Stimulated activated memory B cell treated with anti-CD40 and anti-IgM and Interleukin-4, amounts not matched to agents 10 μg/mL and 1 μg/mL and 100 μg/mL, for 72 hours (primary cell): ENCODE measurements at regions not wholly inside any gene's neighbourhood (a gene's known extent, or its start where the extent isn't known, plus 50 kb on each side); places are given as distances from the start of the nearest gene placed in this dataset.

ENCODE experiments used
- ATAC-seq: fragments of 150-1000 bp; cut with Tn5 transposase; 2 replicates; pipeline ENCODE4 v1.10.0; 2021
- H3K27ac Mint-ChIP-seq: one replicate; pipeline ENCODE4 v1.8.0; 2022; ENCODE audit warnings: mild to moderate bottlenecking, mixed read lengths
- H3K27me3 Mint-ChIP-seq: one replicate; pipeline ENCODE4 v1.8.0; 2022; ENCODE audit warnings: mixed read lengths
- H3K36me3 Mint-ChIP-seq: one replicate; pipeline ENCODE4 v1.8.0; 2022; ENCODE audit warnings: mixed read lengths
- H3K4me1 Mint-ChIP-seq: one replicate; pipeline ENCODE4 v1.8.0; 2022; ENCODE audit warnings: mixed read lengths
- H3K4me3 Mint-ChIP-seq: one replicate; pipeline ENCODE4 v1.8.0; 2022; ENCODE audit warnings: mild to moderate bottlenecking, moderate library complexity, mixed read lengths
- H3K9me3 Mint-ChIP-seq: one replicate; pipeline ENCODE4 v1.8.0; 2022; ENCODE audit warnings: mixed read lengths

GRCh38 chr11:122230385-122230755 lies 114.4 kb upstream of the BLID start:
- H3K9me3 Mint-ChIP-seq = no peaks in the 10 kb centered on the region
- H3K4me1 Mint-ChIP-seq = no peaks in the 10 kb centered on the region
- no peak overlapping the region for H3K4me3 Mint-ChIP-seq
- H3K27ac Mint-ChIP-seq = no peak overlapping the region
- H3K36me3 Mint-ChIP-seq = no peaks in the 10 kb centered on the region
- ATAC-seq = no peak
- peaks cover 8% of the 10 kb centered on the region for H3K27me3 Mint-ChIP-seq

GRCh38 chr11:122229481-122230384 lies 113.7 kb upstream of the BLID start:
- Mint-ChIP-seq H3K27me3 (peaks cover 8% of the 10 kb centered on the region), H3K9me3 (no peaks in the 10 kb centered on the region), H3K4me3 (no peak overlapping the region), H3K4me1 (no peaks in the 10 kb centered on the region), H3K36me3 (no peaks in the 10 kb centered on the region), H3K27ac (no peak overlapping the region)
- no peak for ATAC-seq

- Mint-ChIP-seq H3K27me3 (peaks cover 8% of the 10 kb centered on the region), H3K4me3 (no peak overlapping the region), H3K9me3 (no peaks in the 10 kb centered on the region), H3K4me1 (no peaks in the 10 kb centered on the region), H3K36me3 (no peaks in the 10 kb centered on the region), H3K27ac (no peak overlapping the region)
- no peak for ATAC-seq
These were observed 113.1 kb upstream of the BLID start for GRCh38 chr11:122229078-122229477.

GRCh38 chr11:122226810-122227379 lies 110.9 kb upstream of the BLID start:
- Mint-ChIP-seq H3K27ac (no peak overlapping the region), H3K4me3 (no peak overlapping the region), H3K9me3 (no peaks in the 10 kb centered on the region), H3K4me1 (no peaks in the 10 kb centered on the region), H3K27me3 (peaks cover 8% of the 10 kb centered on the region), H3K36me3 (no peaks in the 10 kb centered on the region)
- ATAC-seq = no peak

DNA sequence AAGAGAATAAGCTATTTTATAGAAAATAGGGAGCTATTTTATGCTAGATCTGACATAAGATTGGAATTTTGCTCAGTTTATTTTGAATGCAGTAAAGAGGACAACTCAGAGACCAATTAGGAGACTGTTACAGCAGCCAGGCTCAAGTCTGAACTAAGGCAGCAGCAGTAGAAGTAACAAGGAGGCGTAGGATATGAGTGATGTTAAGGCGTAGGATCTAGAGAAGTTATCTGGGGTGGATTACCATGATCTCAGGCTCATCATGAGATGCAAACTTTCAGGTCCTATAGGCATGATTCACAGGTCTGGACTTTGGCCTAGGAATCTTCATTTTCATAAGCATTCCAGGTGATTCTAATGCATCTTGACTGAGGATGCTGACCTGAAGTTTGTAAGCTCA lies 108.9 kb upstream of the BLID start:
- no peaks in the 10 kb centered on the region for H3K4me1 Mint-ChIP-seq
- H3K27ac Mint-ChIP-seq = no peak overlapping the region
- H3K27me3 Mint-ChIP-seq = peaks cover 8% of the 10 kb centered on the region
- ATAC-seq = no peak
- no peaks in the 10 kb centered on the region for H3K36me3 Mint-ChIP-seq
- H3K4me3 Mint-ChIP-seq = no peak overlapping the region
- no peaks in the 10 kb centered on the region for H3K9me3 Mint-ChIP-seq

- Mint-ChIP-seq H3K4me3 (no peak overlapping the region), H3K27ac (no peak overlapping the region), H3K27me3 (no peaks in the 10 kb centered on the region), H3K36me3 (no peaks in the 10 kb centered on the region), H3K4me1 (no peaks in the 10 kb centered on the region), H3K9me3 (no peaks in the 10 kb centered on the region)
- ATAC-seq = no peak
These were observed 104.3 kb upstream of the BLID start for GRCh38 chr11:122220321-122220720.

- no peaks in the 10 kb centered on the region for H3K4me1 Mint-ChIP-seq
- H3K27me3 Mint-ChIP-seq = no peaks in the 10 kb centered on the region
- H3K27ac Mint-ChIP-seq = no peak overlapping the region
- ATAC-seq = no peak
- H3K4me3 Mint-ChIP-seq = no peak overlapping the region
- H3K36me3 Mint-ChIP-seq = no peaks in the 10 kb centered on the region
- H3K9me3 Mint-ChIP-seq = no peaks in the 10 kb centered on the region
These were observed 103.8 kb upstream of the BLID start for GRCh38 chr11:122219791-122220190.

DNA sequence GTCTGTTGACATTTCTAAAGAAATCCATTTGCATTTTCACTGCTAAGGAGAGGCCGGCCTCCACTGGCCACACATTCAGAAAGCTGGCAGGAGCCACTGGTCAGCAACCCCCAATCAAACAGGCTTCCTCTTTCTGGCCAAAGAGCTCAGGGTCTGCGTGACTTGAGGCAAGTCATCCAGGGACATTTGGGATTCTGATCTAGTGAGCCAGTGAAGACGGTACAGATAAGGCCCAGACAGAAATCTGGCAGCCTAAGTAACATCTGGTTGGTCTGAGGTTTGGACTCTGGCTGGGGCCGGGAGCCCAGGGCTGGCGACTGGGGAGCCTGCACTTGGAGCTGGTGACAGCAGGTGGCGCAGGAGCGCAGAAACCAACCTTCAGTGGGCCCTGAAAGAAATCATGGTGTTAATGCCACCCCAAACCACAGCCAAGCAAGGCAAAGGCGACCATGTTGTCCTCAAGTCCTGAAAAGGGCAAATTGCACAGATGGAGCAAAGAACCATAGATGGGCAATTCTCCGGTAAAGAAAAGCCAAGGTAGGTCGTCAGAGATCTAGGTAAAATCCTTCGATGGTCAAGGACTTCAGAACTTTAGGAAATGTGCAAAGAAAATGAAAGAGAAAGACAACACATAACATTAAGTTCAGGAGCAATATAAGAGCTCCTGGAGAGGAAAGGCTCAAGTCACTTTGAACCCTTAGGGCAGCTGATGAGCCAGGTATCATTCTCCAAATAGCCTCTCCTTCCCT lies 99.4 kb upstream of the BLID start:
- H3K36me3 Mint-ChIP-seq = no peaks in the 10 kb centered on the region
- H3K4me1 Mint-ChIP-seq = no peaks in the 10 kb centered on the region
- ATAC-seq = peak; percentile 57
- no peaks in the 10 kb centered on the region for H3K27me3 Mint-ChIP-seq
- no peak overlapping the region for H3K27ac Mint-ChIP-seq
- no peaks in the 10 kb centered on the region for H3K9me3 Mint-ChIP-seq
- no peak overlapping the region for H3K4me3 Mint-ChIP-seq

- no peak for ATAC-seq
These were observed 98.6 kb upstream of the BLID start for GRCh38 chr11:122214567-122214966.

GRCh38 chr11:122214080-122214479 lies 98.1 kb upstream of the BLID start:
- Mint-ChIP-seq H3K4me1 (no peaks in the 10 kb centered on the region), H3K27me3 (no peaks in the 10 kb centered on the region), H3K9me3 (no peaks in the 10 kb centered on the region), H3K4me3 (no peak overlapping the region), H3K27ac (no peak overlapping the region), H3K36me3 (no peaks in the 10 kb centered on the region)
- no peak for ATAC-seq

More at GRCh38 chr11:122214567-122214966, 98.6 kb upstream of the BLID start:
- Mint-ChIP-seq H3K9me3 (no peaks in the 10 kb centered on the region), H3K4me3 (no peak overlapping the region), H3K4me1 (no peaks in the 10 kb centered on the region), H3K36me3 (no peaks in the 10 kb centered on the region), H3K27me3 (no peaks in the 10 kb centered on the region), H3K27ac (no peak overlapping the region)

GRCh38 chr11:122213171-122213570 lies 97.2 kb upstream of the BLID start:
- no peaks in the 10 kb centered on the region for H3K27me3 Mint-ChIP-seq
- H3K4me3 Mint-ChIP-seq = no peak overlapping the region
- H3K9me3 Mint-ChIP-seq = no peaks in the 10 kb centered on the region
- H3K27ac Mint-ChIP-seq = no peak overlapping the region
- no peaks in the 10 kb centered on the region for H3K36me3 Mint-ChIP-seq
- ATAC-seq = no peak
- no peaks in the 10 kb centered on the region for H3K4me1 Mint-ChIP-seq

GRCh38 chr11:122210367-122210997 lies 94.5 kb upstream of the BLID start:
- H3K4me3 Mint-ChIP-seq = no peak overlapping the region
- H3K27me3 Mint-ChIP-seq = peaks cover 12% of the 10 kb centered on the region
- H3K4me1 Mint-ChIP-seq = no peaks in the 10 kb centered on the region
- no peaks in the 10 kb centered on the region for H3K9me3 Mint-ChIP-seq
- no peaks in the 10 kb centered on the region for H3K36me3 Mint-ChIP-seq
- no peak overlapping the region for H3K27ac Mint-ChIP-seq
- no peak for ATAC-seq

GRCh38 chr11:122209619-122210366 lies 93.8 kb upstream of the BLID start:
- Mint-ChIP-seq H3K9me3 (no peaks in the 10 kb centered on the region), H3K27me3 (peaks cover 15% of the 10 kb centered on the region), H3K4me3 (no peak overlapping the region), H3K36me3 (no peaks in the 10 kb centered on the region), H3K4me1 (no peaks in the 10 kb centered on the region), H3K27ac (no peak overlapping the region)
- ATAC-seq = no peak

- H3K27me3 Mint-ChIP-seq = peaks cover 29% of the 10 kb centered on the region
- H3K9me3 Mint-ChIP-seq = no peaks in the 10 kb centered on the region
- no peaks in the 10 kb centered on the region for H3K4me1 Mint-ChIP-seq
- no peak overlapping the region for H3K27ac Mint-ChIP-seq
- no peaks in the 10 kb centered on the region for H3K36me3 Mint-ChIP-seq
- no peak for ATAC-seq
- no peak overlapping the region for H3K4me3 Mint-ChIP-seq
These were observed 92.1 kb upstream of the BLID start for GRCh38 chr11:122207921-122208764.
